Epithelial cell of esophagus (primary cell): ENCODE measurements at regions not wholly inside any gene's neighbourhood (a gene's known extent, or its start where the extent isn't known, plus 50 kb on each side); places are given as distances from the start of the nearest gene placed in this dataset.

Source experiments
- DNase-seq: peaks from one replicate; pipeline ENCODE4 v3.0.0; 2010; ENCODE audit warnings: low read depth
- H3K4me3 ChIP-seq: 2 replicates; pipeline ENCODE4 v1.5.1; 2011; ENCODE audit warnings: mild to moderate bottlenecking, low read length, control low read depth
- CTCF ChIP-seq: IDR thresholded peaks from 2 replicates; pipeline ENCODE4 v1.5.1; 2011; ENCODE audit warnings: low read depth, mild to moderate bottlenecking, low read length, control low read depth, inconsistent platforms; ENCODE audit not compliant: insufficient read depth; ENCODE audit errors: missing control alignments

- TF ChIP-seq CTCF = no peak
- H3K4me3 ChIP-seq = no peak overlapping the region
- no peak for DNase-seq
Observed at GRCh38 chr16:72355561-72355960, 183.6 kb upstream of the PMFBP1 start.

GRCh38 chr16:72349719-72350118 is 177.8 kb upstream of the PMFBP1 start:
- peak; percentile 17 for DNase-seq
- TF ChIP-seq CTCF = no peak

GRCh38 chr16:72332926-72333325 is 161.0 kb upstream of the PMFBP1 start:
- TF ChIP-seq CTCF = no peak
- DNase-seq = no peak
- no peak overlapping the region for H3K4me3 ChIP-seq

More at GRCh38 chr16:72349719-72350118, 177.8 kb upstream of the PMFBP1 start:
- no peak overlapping the region for H3K4me3 ChIP-seq

- no peak overlapping the region for H3K4me3 ChIP-seq
- TF ChIP-seq CTCF = no peak
- no peak for DNase-seq
Observed at GRCh38 chr16:72324578-72324977, 152.6 kb upstream of the PMFBP1 start.

- DNase-seq = no peak
- no peak for TF ChIP-seq CTCF
- H3K4me3 ChIP-seq = no peak overlapping the region
Observed at GRCh38 chr16:72317446-72317845, 145.5 kb upstream of the PMFBP1 start.

GRCh38 chr16:72313903-72314302 is 141.9 kb upstream of the PMFBP1 start:
- TF ChIP-seq CTCF = no peak
- DNase-seq = no peak
- H3K4me3 ChIP-seq = no peak overlapping the region

GRCh38 chr16:72312828-72313227 is 140.9 kb upstream of the PMFBP1 start:
- no peak for TF ChIP-seq CTCF
- H3K4me3 ChIP-seq = no peak overlapping the region
- no peak for DNase-seq
